Activated CD4-positive, alpha-beta T cell treated with anti-CD3 and anti-CD28 coated beads, Interleukin-2, amount 50 U/mL, for 48 hours (primary cell): ENCODE measurements at regions not wholly inside any gene's neighbourhood (a gene's known extent, or its start where the extent isn't known, plus 50 kb on each side); places are given as distances from the start of the nearest gene placed in this dataset.

Source experiments
- DNase-seq, 2 experiments: peaks; one replicate each; pipeline ENCODE4 v3.0.0-alpha.2; 2020

DNA sequence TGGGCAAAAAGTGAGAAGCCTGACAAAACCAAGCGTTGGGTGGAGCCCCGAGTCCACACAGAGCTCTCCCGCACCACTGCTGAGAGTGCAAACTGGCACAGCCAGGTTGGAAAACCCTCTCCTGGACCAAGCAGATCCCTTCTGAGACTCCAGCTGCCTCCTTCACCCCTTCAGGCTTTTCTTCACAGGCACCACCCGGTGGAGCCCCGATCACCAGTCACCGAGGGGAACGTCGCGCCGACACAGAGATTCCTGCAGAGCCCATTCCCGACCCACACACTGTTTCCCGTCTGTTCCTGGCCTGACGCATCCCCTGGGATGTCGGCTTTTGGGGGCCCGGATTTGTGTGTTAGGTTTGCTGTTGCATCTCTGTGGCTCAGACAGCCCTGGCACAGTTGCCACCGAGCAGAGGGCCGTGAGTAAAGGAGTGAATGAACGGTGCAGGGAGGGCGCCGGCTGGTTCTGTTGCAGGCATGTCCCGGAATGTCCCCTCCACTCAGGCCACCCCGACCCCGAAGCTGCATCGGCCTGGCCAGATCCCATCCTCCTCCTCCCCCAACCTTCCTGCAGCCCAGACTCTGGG, 51.0 kb upstream of the INPP5A start:
- DNase-seq: no peak

- DNase-seq: no peak
These were observed 50.1 kb upstream of the INPP5A start for GRCh38 chr10:132487241-132488135.
